Thoracic aorta (tissue), 2 donors: ENCODE measurements at regions not wholly inside any gene's neighbourhood (a gene's known extent, or its start where the extent isn't known, plus 50 kb on each side); places are given as distances from the start of the nearest gene placed in this dataset.
A peak's percentile ranks its signal among the peaks of the same experiment; 100 is the strongest.

Experiments used
- ATAC-seq: fragments of 150-250 bp; one replicate; pipeline ENCODE4 v1.8.0; 2017; ENCODE audit warnings: low read depth; ENCODE audit not compliant: insufficient number of reproducible peaks, low FRiP score
- DNase-seq: peaks from one replicate; pipeline ENCODE4 v3.0.0-alpha.2; 2020; ENCODE audit warnings: low spot score
- H3K27ac ChIP-seq, 2 donors: fragments of 200-600 bp; sonication (generic); 1 replicate in 1 of 2; 2 replicates in 1 of 2; pipeline ENCODE4 v1.5.1; 2016; ENCODE audit warnings: mild to moderate bottlenecking in 2 of 2, moderate library complexity in 2 of 2
- H3K27me3 ChIP-seq: fragments of 200-600 bp; sonication (generic); replicated peaks from 2 replicates; pipeline ENCODE4 v1.6.0; 2016; ENCODE audit warnings: mild to moderate bottlenecking; ENCODE audit not compliant: insufficient read depth
- H3K36me3 ChIP-seq: fragments of 200-600 bp; sonication (generic); one replicate; pipeline ENCODE4 v1.5.1; 2016
- H3K4me1 ChIP-seq, 2 donors: fragments of 200-600 bp; sonication (generic); 1 replicate in 1 of 2; 2 replicates in 1 of 2; pipeline versions ENCODE4 v1.5.1 to v1.6.0; 2016; ENCODE audit warnings: low read depth in 2 of 2, mild to moderate bottlenecking in 1 of 2; ENCODE audit not compliant: control insufficient read depth in 1 of 2
- H3K4me3 ChIP-seq: fragments of 200-600 bp; sonication (generic); 2 replicates; pipeline ENCODE4 v1.5.1; 2016; ENCODE audit warnings: mild to moderate bottlenecking
- H3K9me3 ChIP-seq: fragments of 200-600 bp; sonication (generic); 2 replicates; pipeline ENCODE4 v1.5.1; 2016
- TF ChIP-seq, protein P1 (sequence below): fragments of 200-600 bp; sonication (generic); IDR thresholded peaks from one replicate; pipeline ENCODE4 v1.5.1; 2019; ENCODE audit warnings: antibody characterized with exemption

GRCh38 chr18:29164020-29164706 lies 987.2 kb upstream of the CDH2 start:
- no peak for DNase-seq
- Histone ChIP-seq H3K27ac (peak overlapping the region; percentile 66 to 67), H3K4me1 (peaks cover 22 to 23% of the 10 kb centered on the region in 2 donors), H3K27me3 (no peaks in the 10 kb centered on the region), H3K4me3 (no peak overlapping the region), H3K9me3 (no peaks in the 10 kb centered on the region), H3K36me3 (no peaks in the 10 kb centered on the region)
- TF ChIP-seq, protein P1, sequence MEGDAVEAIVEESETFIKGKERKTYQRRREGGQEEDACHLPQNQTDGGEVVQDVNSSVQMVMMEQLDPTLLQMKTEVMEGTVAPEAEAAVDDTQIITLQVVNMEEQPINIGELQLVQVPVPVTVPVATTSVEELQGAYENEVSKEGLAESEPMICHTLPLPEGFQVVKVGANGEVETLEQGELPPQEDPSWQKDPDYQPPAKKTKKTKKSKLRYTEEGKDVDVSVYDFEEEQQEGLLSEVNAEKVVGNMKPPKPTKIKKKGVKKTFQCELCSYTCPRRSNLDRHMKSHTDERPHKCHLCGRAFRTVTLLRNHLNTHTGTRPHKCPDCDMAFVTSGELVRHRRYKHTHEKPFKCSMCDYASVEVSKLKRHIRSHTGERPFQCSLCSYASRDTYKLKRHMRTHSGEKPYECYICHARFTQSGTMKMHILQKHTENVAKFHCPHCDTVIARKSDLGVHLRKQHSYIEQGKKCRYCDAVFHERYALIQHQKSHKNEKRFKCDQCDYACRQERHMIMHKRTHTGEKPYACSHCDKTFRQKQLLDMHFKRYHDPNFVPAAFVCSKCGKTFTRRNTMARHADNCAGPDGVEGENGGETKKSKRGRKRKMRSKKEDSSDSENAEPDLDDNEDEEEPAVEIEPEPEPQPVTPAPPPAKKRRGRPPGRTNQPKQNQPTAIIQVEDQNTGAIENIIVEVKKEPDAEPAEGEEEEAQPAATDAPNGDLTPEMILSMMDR = no peak
- peak; percentile 98 for ATAC-seq

DNA sequence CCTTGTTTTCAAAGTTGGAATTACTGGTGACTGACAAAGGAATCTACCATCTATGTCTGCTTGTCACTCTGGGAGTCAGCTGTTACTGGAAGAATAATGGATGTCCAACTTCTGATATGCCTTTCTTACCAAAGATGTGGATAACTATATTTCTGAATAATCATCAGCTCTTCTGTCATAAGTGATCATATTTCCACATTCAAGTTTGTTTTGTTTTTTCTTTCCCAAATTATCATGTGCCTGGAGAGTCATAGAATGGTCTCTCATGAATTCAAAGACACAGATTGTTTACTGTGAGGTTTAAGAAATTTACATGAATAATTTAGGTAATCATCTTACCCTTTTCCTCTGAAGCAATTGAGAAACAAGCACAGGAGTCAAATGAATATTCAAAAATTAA lies 986.7 kb upstream of the CDH2 start:
- Histone ChIP-seq H3K4me1 (peaks cover 22 to 23% of the 10 kb centered on the region in 2 donors), H3K27ac (peak overlapping the region; percentile 28 to 66), H3K27me3 (no peaks in the 10 kb centered on the region), H3K36me3 (no peaks in the 10 kb centered on the region), H3K9me3 (no peaks in the 10 kb centered on the region), H3K4me3 (no peak overlapping the region)
- ATAC-seq (no peak), DNase-seq (no peak)
- TF ChIP-seq, protein P1 = no peak

- ATAC-seq (no peak), DNase-seq (no peak)
- TF ChIP-seq, protein P1 = no peak
- H3K27me3 ChIP-seq = no peaks in the 10 kb centered on the region
- no peaks in the 10 kb centered on the region for H3K36me3 ChIP-seq
- H3K4me3 ChIP-seq = no peak overlapping the region
- H3K27ac ChIP-seq = no peak overlapping the region
- no peaks in the 10 kb centered on the region for H3K9me3 ChIP-seq
- peaks cover 22 to 23% of the 10 kb centered on the region in 2 donors for H3K4me1 ChIP-seq
Measured at GRCh38 chr18:29161429-29161828, 984.5 kb upstream of the CDH2 start.

DNA sequence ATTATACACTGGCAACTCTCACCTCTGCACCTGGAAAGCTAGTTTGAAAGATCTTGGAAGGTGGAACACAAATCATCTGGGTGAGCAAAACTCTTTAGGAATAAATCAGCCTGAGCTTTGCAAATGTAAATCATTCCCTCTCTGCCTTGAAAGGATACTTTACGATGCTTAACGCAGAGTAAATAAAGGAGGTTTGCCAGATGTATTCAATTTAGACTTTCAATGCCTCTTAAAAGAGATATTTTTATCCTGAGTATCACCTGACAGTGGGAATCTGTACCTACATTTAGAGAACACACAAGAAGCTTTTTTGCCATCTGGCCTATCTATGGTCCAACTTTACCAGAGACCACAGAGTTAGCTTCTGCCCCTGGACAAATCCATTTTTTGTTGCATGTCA lies 983.2 kb upstream of the CDH2 start:
- DNase-seq (no peak), ATAC-seq (no peak)
- Histone ChIP-seq H3K4me3 (no peak overlapping the region), H3K27ac (no peak overlapping the region), H3K27me3 (no peaks in the 10 kb centered on the region), H3K36me3 (no peaks in the 10 kb centered on the region), H3K4me1 (peaks cover 19 to 21% of the 10 kb centered on the region in 2 donors), H3K9me3 (no peaks in the 10 kb centered on the region)
- TF ChIP-seq, protein P1 = no peak

GRCh38 chr18:29157905-29158304 lies 981.0 kb upstream of the CDH2 start:
- Histone ChIP-seq H3K4me3 (no peak overlapping the region), H3K36me3 (no peaks in the 10 kb centered on the region), H3K9me3 (no peaks in the 10 kb centered on the region), H3K4me1 (peaks cover 9 to 10% of the 10 kb centered on the region in 2 donors), H3K27me3 (no peaks in the 10 kb centered on the region), H3K27ac (no peak overlapping the region)
- TF ChIP-seq, protein P1 = no peak
- no peak for ATAC-seq
- no peak for DNase-seq
